Left ventricle myocardium inferior (tissue), 1 donor: ENCODE measurements at regions not wholly inside any gene's neighbourhood (a gene's known extent, or its start where the extent isn't known, plus 50 kb on each side); places are given as distances from the start of the nearest gene placed in this dataset.
"Not testable (repeated sequence)": the region's sequence is repeated elsewhere in the genome, so short reads cannot be mapped to it uniquely, and the experiment has no call there.

Experiments used
- DNase-seq: peaks from one replicate; pipeline ENCODE4 v3.0.0-alpha.2; 2020
- H3K27ac ChIP-seq: fragments of 200-600 bp; replicated peaks from 2 replicates; pipeline ENCODE4 v1.8.0; 2021
- H3K27me3 ChIP-seq: fragments of 200-600 bp; 2 replicates; pipeline ENCODE4 v1.8.0; 2021; ENCODE audit warnings: low read depth
- H3K36me3 ChIP-seq: fragments of 200-600 bp; 2 replicates; pipeline ENCODE4 v1.8.0; 2021
- H3K4me1 ChIP-seq: fragments of 200-600 bp; 2 replicates; pipeline ENCODE4 v1.8.0; 2021
- H3K4me3 ChIP-seq: fragments of 200-600 bp; 2 replicates; pipeline ENCODE4 v1.8.0; 2021; ENCODE audit warnings: mild to moderate bottlenecking, moderate library complexity
- H3K9me3 ChIP-seq: fragments of 200-600 bp; replicated peaks from 2 replicates; pipeline ENCODE4 v1.8.0; 2021
- intact Hi-C: fragments of 100-400 bp; cut with micrococcal nuclease; formaldehyde crosslinking; loops from one replicate; pipeline ENCODE4 v1.11.0; 2022
- TF ChIP-seq, protein P1 (sequence below): fragments of 200-600 bp; IDR thresholded peaks from 2 replicates; pipeline ENCODE4 v1.8.0; 2021; ENCODE audit warnings: antibody characterized with exemption, mild to moderate bottlenecking, borderline replicate concordance
- donor health status: DM: no; HTN: yes; CAD: no; lungs with severe emphysema.

DNA sequence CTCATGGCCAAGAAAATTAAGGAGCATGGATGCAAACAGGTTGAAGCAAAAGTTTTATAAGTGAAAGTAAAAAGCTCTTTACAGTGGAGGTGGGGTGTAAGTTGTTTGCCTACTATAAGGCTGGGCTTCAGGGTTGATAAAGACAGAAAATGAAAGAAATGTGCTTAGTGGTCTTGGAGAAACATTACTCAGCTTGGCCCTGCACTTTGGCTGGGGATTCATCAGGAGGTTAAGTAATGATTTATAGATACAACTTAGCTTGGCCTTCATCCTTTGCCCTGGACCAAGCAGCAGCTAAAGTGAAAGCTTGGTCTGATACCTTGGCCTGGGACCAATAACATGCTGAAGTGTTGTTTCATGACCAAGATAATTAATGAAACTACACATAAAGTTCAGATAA lies 175.3 kb upstream of the TSPY4 start:
- H3K36me3 ChIP-seq, H3K27ac ChIP-seq, intact Hi-C loops, H3K27me3 ChIP-seq, H3K9me3 ChIP-seq, H3K4me3 ChIP-seq, H3K4me1 ChIP-seq, DNase-seq: not testable (repeated sequence)

DNA sequence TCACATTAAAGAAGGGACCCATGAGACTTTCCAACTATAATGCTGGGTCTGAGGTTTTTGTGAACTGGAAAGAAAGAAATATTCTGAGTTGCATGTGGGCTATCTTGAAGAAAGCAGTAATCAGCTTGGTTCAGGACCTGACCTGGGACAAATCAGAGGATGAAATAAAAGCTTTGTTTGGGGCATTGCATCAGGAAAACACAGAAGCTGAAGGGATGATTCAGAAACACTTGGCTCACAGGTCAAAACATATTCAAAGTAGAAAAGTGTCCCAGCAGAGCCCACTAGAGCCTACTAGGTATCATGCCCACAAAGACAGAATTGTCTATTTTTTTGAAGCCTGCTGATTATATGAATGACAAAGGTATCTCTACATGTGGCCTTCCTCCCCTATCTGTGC lies 174.8 kb upstream of the TSPY4 start:
- H3K4me3 ChIP-seq, H3K27ac ChIP-seq, intact Hi-C loops, H3K9me3 ChIP-seq, DNase-seq, H3K4me1 ChIP-seq, H3K36me3 ChIP-seq, H3K27me3 ChIP-seq: not testable (repeated sequence)

DNA sequence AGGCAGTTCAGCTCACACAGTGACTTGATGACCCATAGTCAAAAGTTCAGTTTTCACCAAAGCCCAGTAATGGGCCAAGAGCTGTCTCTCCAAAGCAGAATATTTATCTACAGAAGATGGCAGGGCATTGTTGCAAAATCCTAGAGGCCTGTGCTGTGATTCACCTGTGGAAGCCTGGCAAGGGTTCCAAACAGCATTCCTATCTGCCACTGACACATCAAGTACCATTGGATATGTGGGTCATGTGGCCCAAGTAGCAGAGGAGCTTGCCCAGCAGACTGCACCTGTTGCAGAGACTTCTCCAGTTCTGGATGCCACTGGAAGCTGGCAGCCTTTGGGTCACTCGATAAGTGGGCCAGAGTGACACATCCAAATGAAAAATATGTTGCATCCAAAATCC lies 159.6 kb upstream of the TSPY4 start:
- H3K4me1 ChIP-seq, H3K4me3 ChIP-seq, H3K36me3 ChIP-seq, H3K9me3 ChIP-seq, H3K27ac ChIP-seq, H3K27me3 ChIP-seq, intact Hi-C loops, DNase-seq: not testable (repeated sequence)

DNA sequence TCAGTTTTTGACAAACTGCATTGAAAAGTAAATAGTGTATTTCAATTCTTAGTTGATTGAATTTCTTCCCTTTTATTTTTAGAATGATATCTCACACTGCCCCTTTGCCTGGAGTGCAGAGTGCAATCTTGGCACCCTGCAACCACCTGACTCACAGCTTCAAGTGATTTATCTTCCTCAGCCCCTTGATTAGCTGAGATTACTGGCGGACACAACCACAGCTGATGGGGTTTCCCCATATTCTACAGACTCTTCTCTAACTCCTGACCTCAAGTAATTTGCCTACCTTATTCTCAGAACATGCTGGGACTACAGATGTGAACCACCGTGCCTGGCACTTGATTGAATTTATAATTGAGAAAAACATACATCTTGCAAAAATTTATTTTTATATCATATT lies 152.4 kb upstream of the TSPY4 start:
- H3K27ac ChIP-seq, H3K4me1 ChIP-seq, H3K27me3 ChIP-seq, DNase-seq, intact Hi-C loops, H3K9me3 ChIP-seq, H3K4me3 ChIP-seq, H3K36me3 ChIP-seq: not testable (repeated sequence)

DNA sequence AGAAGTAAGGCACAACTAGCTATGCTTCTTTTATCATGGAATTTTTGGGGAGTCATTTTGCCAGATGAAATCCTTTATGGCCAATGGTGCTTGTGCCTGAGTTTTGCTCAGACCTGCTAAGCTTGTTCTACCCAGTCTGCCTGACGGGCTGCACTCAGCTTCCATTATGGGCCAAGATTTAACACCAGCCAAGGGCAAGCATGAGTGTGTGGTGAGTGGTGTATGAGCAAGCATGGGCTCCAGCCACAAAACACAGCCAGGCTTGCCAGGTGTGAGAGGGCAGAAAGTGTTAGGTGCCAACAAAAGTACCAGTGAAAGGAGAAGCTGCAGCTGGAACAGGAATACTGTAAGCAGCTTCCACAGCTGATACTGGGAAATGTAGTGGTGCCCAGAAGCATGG lies 130.2 kb upstream of the TSPY4 start:
- H3K4me1 ChIP-seq, H3K27ac ChIP-seq, H3K36me3 ChIP-seq, H3K4me3 ChIP-seq, H3K27me3 ChIP-seq, DNase-seq, H3K9me3 ChIP-seq, intact Hi-C loops: not testable (repeated sequence)

DNA sequence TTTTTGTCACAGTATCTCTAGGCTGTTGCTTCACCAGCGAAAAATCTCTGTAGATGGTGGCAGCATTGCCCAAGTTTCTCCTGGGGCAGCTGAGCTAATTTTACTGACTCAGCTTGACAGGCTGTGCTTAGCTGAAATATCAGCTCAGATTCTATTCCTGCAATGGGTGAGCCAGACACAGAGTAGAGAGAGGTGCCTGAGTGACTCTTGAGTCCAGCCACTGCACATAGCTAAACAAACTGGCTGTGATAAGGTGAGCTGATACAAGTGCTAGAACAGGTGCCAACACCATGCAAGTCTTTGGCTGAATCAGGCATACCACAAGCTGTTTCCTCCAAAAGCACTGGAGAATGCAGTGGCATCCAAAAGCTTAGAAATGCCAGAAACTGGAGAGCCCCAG lies 110.9 kb upstream of the TSPY4 start:
- no peaks in the 10 kb centered on the region for H3K36me3 ChIP-seq
- no peaks in the 10 kb centered on the region for H3K9me3 ChIP-seq
- no peaks in the 10 kb centered on the region for H3K4me1 ChIP-seq
- no peak for DNase-seq
- intact Hi-C loops, result no loop called here
- H3K4me3 ChIP-seq, result no peak overlapping the region
- TF ChIP-seq, protein P1, sequence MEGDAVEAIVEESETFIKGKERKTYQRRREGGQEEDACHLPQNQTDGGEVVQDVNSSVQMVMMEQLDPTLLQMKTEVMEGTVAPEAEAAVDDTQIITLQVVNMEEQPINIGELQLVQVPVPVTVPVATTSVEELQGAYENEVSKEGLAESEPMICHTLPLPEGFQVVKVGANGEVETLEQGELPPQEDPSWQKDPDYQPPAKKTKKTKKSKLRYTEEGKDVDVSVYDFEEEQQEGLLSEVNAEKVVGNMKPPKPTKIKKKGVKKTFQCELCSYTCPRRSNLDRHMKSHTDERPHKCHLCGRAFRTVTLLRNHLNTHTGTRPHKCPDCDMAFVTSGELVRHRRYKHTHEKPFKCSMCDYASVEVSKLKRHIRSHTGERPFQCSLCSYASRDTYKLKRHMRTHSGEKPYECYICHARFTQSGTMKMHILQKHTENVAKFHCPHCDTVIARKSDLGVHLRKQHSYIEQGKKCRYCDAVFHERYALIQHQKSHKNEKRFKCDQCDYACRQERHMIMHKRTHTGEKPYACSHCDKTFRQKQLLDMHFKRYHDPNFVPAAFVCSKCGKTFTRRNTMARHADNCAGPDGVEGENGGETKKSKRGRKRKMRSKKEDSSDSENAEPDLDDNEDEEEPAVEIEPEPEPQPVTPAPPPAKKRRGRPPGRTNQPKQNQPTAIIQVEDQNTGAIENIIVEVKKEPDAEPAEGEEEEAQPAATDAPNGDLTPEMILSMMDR, result no peak
- no peaks in the 10 kb centered on the region for H3K27me3 ChIP-seq
- no peak overlapping the region for H3K27ac ChIP-seq

DNA sequence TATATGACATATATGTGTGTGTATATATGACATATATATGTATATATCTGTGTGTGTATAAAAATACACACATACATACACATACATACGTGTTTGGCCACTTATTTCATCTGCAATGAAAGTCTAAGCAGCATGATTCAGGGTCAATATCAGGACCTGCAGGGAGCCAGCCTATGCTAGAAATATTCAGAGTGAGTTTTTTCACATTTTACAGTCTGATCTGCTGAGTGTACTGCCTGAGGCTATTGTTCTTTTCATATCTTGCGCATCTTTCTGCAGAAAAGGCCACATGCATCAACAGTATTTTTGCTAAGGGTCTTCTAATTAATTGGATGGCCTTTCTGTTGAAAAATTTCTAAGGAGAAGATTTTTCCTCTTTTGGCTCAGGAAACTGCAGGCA lies 80.0 kb upstream of the TSPY4 start:
- Histone ChIP-seq H3K36me3 (no peaks in the 10 kb centered on the region), H3K9me3 (no peaks in the 10 kb centered on the region), H3K27me3 (no peaks in the 10 kb centered on the region), H3K27ac (no peak overlapping the region), H3K4me1 (peaks cover 7% of the 10 kb centered on the region), H3K4me3 (no peak overlapping the region)
- DNase-seq, result no peak
- intact Hi-C loops, result no loop called here
- TF ChIP-seq, protein P1, result no peak

DNA sequence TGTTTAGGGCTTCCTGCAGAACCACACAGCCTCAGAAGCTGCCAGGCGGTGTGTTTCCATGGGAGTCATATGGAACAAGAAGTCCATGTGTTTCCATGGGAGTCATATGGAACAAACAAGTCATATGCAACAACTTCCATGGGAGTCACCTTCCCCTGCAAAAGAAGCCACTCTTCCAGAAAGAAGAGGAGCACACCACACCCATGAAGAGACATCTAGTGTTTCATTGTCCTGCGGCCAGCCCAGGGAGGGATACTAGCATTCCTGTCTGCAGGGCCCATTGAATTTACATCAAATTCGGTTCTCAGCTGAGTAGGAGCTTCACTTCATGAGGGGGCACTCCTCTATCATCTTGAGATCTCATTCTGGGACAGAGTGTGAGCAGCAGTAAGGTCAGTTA lies 79.5 kb upstream of the TSPY4 start:
- Histone ChIP-seq H3K4me1 (peaks cover 7% of the 10 kb centered on the region), H3K36me3 (no peaks in the 10 kb centered on the region), H3K9me3 (no peaks in the 10 kb centered on the region), H3K27me3 (no peaks in the 10 kb centered on the region), H3K4me3 (no peak overlapping the region), H3K27ac (no peak overlapping the region)
- DNase-seq, result no peak
- intact Hi-C loops, result no loop called here
- TF ChIP-seq, protein P1, result no peak
